Astrocyte of the spinal cord (primary cell): ENCODE measurements at regions not wholly inside any gene's neighbourhood (a gene's known extent, or its start where the extent isn't known, plus 50 kb on each side); places are given as distances from the start of the nearest gene placed in this dataset.

ENCODE experiments used
- DNase-seq: peaks from one replicate; pipeline ENCODE4 v3.0.0; 2011; ENCODE audit warnings: low read depth, low spot score
- H3K4me3 ChIP-seq: 2 replicates; pipeline ENCODE4 v1.5.1; 2011; ENCODE audit warnings: low read depth, mild to moderate bottlenecking, low read length, moderate library complexity
- in situ Hi-C: cut with HindIII; loops from 2 replicates; pipeline ENCODE4 v1.10.0; 2017; ENCODE audit warnings: low sequenced_read_pairs
- TF ChIP-seq, protein P1 (sequence below): IDR thresholded peaks from 2 replicates; pipeline ENCODE4 v1.5.1; 2012; ENCODE audit warnings: low read depth, mild to moderate bottlenecking, low read length, inconsistent platforms

DNA sequence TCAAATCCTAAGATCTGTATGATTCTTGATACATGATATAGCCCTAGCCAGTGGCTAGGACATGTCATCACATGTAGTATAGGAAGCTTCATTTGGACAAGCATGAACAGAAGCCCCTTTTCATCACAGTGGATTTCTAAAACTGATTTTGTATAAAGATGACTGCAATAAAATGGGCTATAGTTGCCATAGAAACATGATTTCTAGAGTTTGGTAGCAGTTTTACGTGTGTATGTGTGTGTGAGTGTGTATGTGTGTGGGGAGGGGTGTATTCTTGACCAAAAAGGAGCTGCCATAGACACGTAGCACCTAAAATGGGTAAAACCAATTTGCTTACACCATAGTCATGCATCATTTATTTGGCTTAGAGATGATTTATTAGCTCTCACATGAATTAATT lies 200.5 kb upstream of the CNR1 start:
- TF ChIP-seq, protein P1, sequence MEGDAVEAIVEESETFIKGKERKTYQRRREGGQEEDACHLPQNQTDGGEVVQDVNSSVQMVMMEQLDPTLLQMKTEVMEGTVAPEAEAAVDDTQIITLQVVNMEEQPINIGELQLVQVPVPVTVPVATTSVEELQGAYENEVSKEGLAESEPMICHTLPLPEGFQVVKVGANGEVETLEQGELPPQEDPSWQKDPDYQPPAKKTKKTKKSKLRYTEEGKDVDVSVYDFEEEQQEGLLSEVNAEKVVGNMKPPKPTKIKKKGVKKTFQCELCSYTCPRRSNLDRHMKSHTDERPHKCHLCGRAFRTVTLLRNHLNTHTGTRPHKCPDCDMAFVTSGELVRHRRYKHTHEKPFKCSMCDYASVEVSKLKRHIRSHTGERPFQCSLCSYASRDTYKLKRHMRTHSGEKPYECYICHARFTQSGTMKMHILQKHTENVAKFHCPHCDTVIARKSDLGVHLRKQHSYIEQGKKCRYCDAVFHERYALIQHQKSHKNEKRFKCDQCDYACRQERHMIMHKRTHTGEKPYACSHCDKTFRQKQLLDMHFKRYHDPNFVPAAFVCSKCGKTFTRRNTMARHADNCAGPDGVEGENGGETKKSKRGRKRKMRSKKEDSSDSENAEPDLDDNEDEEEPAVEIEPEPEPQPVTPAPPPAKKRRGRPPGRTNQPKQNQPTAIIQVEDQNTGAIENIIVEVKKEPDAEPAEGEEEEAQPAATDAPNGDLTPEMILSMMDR, result no peak
- no peak for DNase-seq
- no peak overlapping the region for H3K4me3 ChIP-seq
- in situ Hi-C loops, result no loop called here

- H3K4me3 ChIP-seq, result no peak overlapping the region
- DNase-seq, result no peak
- in situ Hi-C loops, result no loop called here
- TF ChIP-seq, protein P1, result no peak
Observed at GRCh38 chr6:88365656-88366055, 199.5 kb upstream of the CNR1 start.

DNA sequence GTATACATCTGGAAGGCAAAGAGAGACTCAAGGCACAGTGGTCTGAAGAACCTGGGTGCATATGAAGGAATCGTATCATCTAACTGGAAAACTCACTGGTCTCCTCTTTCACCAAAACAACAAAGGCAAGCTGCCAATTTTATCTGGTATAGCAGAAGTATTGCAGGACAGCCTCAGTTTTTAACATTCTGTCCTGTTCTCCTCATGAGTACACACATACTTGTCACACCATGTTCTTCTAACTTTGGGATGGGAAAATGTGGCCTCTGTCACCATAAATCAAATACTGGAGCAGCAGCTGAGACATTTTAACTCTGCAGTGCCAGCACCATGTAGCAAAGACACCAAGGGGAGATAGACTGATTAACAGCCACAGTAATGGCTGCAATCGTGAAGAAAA lies 199.1 kb upstream of the CNR1 start:
- no peak overlapping the region for H3K4me3 ChIP-seq
- no peak for DNase-seq
- TF ChIP-seq, protein P1, result no peak
- in situ Hi-C loops, result no loop called here

- no peak for DNase-seq
- TF ChIP-seq, protein P1, result no peak
- H3K4me3 ChIP-seq, result no peak overlapping the region
- in situ Hi-C loops, result no loop called here
Observed at GRCh38 chr6:88361754-88362153, 195.6 kb upstream of the CNR1 start.

- TF ChIP-seq, protein P1, result no peak
- in situ Hi-C loops, result no loop called here
- no peak for DNase-seq
- no peak overlapping the region for H3K4me3 ChIP-seq
Observed at GRCh38 chr6:88361298-88361697, 195.2 kb upstream of the CNR1 start.

DNA sequence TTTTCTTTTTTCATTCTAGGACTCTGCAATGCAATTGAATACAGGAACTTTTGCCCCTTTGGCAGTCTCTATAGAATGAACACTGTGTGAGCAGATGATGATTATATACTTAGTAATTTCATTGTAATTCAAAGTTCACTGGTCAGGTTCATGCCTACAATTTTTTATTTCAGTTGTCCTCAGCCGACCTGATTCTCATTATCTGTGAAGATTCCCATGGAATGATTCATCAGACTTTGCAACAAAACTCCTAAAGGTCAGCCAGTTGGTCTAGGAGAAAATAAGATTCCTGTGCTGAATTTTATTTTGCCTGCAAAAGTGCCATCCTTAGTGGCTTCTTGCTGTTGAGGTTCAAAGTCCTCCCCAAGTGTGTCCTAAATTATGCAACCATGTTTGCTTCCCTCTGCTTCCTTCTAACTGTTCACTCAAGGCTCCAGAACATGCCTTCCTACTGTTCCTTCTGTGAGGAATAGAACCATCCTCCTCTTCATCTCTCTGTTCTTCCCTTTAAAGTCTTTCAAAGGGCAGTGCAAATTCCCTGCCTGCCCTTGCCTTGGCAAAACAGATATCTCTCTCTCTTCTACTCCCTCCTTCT lies 194.2 kb upstream of the CNR1 start:
- DNase-seq, result peak; percentile 86
- no peak overlapping the region for H3K4me3 ChIP-seq
- TF ChIP-seq, protein P1, result no peak
- in situ Hi-C loops, result no loop called here
